ENCODE measurements at regions not wholly inside any gene's neighbourhood (a gene's known extent, or its start where the extent isn't known, plus 50 kb on each side); places are given as distances from the start of the nearest gene placed in this dataset.
"Not testable (repeated sequence)": the region's sequence is repeated elsewhere in the genome, so short reads cannot be mapped to it uniquely, and the experiment has no call there.

DNA sequence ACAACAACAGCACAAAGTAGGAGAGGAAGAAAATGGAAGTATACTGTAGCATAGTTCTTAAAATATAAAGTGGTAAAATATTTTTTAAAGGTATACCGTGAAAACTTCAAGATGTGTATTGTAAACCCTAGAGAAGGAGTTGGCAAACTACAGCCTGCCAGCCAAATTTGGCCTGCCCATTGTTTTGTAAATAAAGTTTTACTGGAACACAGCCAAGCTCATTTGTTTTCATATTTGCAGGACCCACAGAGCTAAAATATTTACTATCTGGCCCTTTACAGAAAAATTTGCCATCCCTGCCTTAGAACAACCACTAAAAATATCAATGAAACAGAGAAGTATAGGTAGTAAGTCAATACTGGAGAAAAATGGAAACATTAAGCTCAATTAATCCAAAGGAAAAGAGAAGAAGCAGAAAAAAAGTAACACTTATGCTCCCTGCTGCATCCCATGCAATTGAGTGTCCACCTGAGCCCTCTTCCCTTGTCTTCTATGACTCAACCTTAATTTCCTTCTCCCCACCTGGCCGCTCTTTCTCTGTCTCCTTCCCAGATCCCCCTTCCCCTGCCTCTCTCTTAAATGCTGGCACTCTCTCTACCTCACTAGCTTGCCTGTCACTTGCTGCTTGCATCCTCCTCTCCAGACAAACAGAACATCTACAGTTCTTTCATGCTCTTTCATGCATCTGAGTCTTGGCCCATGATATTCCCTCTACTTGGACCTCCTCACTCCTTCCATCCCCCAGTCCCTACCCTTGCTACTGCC lies 50.6 kb upstream of the FER start:
- ATAC-seq (no peak), DNase-seq (no peak)
- peaks cover 2% of the 10 kb centered on the region for H3K4me1 ChIP-seq (ENCODE audit: low read depth)
- intact Hi-C loops (cut with DNase I, micrococcal nuclease), result no loop called here
- TF ChIP-seq, protein P1, sequence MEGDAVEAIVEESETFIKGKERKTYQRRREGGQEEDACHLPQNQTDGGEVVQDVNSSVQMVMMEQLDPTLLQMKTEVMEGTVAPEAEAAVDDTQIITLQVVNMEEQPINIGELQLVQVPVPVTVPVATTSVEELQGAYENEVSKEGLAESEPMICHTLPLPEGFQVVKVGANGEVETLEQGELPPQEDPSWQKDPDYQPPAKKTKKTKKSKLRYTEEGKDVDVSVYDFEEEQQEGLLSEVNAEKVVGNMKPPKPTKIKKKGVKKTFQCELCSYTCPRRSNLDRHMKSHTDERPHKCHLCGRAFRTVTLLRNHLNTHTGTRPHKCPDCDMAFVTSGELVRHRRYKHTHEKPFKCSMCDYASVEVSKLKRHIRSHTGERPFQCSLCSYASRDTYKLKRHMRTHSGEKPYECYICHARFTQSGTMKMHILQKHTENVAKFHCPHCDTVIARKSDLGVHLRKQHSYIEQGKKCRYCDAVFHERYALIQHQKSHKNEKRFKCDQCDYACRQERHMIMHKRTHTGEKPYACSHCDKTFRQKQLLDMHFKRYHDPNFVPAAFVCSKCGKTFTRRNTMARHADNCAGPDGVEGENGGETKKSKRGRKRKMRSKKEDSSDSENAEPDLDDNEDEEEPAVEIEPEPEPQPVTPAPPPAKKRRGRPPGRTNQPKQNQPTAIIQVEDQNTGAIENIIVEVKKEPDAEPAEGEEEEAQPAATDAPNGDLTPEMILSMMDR (IDR thresholded peaks at IDR 0.05), result no peak
- no peaks in the 10 kb centered on the region for H3K36me3 ChIP-seq (ENCODE audit: low read depth)
- H3K4me3 ChIP-seq, result no peak overlapping the region
- no peaks in the 10 kb centered on the region for H3K9me3 ChIP-seq

GRCh38 chr5:108696407-108696806 lies 51.3 kb upstream of the FER start:
- intact Hi-C loops (cut with DNase I, micrococcal nuclease), result no loop called here
- TF ChIP-seq, protein P1 (IDR thresholded peaks at IDR 0.05), result no peak
- no peak for ATAC-seq
- H3K4me1 ChIP-seq (ENCODE audit: low read depth), result peaks cover 2% of the 10 kb centered on the region
- no peak overlapping the region for H3K4me3 ChIP-seq
- H3K9me3 ChIP-seq, result no peaks in the 10 kb centered on the region
- DNase-seq, result no peak
- no peaks in the 10 kb centered on the region for H3K36me3 ChIP-seq (ENCODE audit: low read depth)

GRCh38 chr5:108688485-108688884 lies 59.2 kb upstream of the FER start:
- TF ChIP-seq, protein P1 (IDR thresholded peaks at IDR 0.05), result no peak

GRCh38 chr5:108687595-108688200 lies 60.0 kb upstream of the FER start:
- TF ChIP-seq, protein P1 (IDR thresholded peaks at IDR 0.05), result no peak
- H3K36me3 ChIP-seq (ENCODE audit: low read depth), result no peaks in the 10 kb centered on the region
- DNase-seq (no peak), ATAC-seq (no peak)
- H3K4me3 ChIP-seq, result no peak overlapping the region
- intact Hi-C loops (cut with DNase I, micrococcal nuclease), result no loop called here
- no peaks in the 10 kb centered on the region for H3K4me1 ChIP-seq (ENCODE audit: low read depth)
- no peaks in the 10 kb centered on the region for H3K9me3 ChIP-seq

More at GRCh38 chr5:108688485-108688884, 59.2 kb upstream of the FER start:
- peak; percentile 47 for ATAC-seq
- Histone ChIP-seq H3K4me1 (ENCODE audit: low read depth) (no peaks in the 10 kb centered on the region), H3K9me3 (no peaks in the 10 kb centered on the region), H3K4me3 (no peak overlapping the region), H3K36me3 (ENCODE audit: low read depth) (no peaks in the 10 kb centered on the region)
- intact Hi-C loops (cut with DNase I, micrococcal nuclease), result no loop called here
- DNase-seq, result no peak

DNA sequence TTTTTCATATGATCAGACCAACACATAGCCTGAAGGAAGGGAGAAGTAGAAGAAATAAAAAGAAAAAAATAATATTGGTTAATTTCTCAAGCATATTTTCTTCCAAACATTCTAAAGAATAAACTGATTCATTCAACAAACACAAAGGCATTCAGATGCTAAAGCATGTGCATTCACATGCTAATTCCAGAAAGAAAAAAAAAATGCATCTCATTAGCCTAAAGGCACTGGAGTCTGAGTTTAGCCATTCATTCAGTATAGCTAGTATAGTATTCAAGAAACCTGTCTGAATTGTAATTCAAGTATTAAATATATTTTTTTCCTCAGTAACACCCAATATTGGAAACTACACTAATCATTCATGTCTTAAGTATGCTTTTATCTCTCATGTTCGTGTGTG lies 61.0 kb upstream of the FER start:
- ATAC-seq, result no peak
- Histone ChIP-seq H3K4me3 (no peak overlapping the region), H3K4me1 (ENCODE audit: low read depth) (no peaks in the 10 kb centered on the region), H3K36me3 (ENCODE audit: low read depth) (no peaks in the 10 kb centered on the region), H3K9me3 (no peaks in the 10 kb centered on the region)
- DNase-seq, result no peak
- TF ChIP-seq, protein P1 (IDR thresholded peaks at IDR 0.05), result no peak
- intact Hi-C loops (cut with DNase I, micrococcal nuclease), result no loop called here

DNA sequence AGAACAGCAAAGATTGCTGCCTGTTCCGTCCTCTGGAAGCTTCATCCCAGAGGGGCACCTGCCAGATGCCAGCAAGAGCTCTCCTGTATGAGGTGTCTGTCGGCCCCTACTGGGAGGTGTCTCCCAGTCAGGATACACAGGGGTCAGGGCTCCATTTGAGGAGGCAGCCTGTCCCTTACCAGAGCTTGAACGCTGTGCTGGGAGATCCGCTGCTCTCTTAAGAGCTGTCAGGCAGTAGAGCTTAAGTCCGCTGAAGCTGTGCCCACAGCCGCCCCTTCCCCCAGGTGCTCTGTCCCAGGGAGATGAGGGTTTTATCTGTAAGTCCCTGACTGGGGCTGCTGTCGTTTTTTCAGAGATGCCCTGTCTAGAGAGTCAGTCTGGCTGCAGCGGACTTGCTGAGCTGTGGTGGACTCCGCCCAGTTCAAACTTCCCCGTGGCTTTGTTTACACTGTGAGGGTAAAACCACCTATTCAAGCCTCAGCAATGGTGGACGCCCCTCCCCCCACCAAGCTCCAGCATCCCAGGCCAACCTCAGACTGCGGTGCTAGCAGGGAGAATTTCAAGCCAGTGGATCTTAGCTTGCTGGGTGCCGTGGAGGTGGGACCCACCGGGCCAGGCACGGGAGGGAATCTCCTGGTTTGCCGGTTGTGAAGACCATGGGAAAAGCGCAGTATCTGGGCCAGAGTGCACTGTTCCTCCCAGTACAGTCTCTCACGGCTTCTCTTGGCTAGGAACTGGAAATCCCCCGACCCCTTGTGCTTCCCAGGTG lies 62.1 kb upstream of the FER start:
- intact Hi-C loops (cut with DNase I, micrococcal nuclease); H3K4me1 ChIP-seq (ENCODE audit: low read depth); H3K36me3 ChIP-seq (ENCODE audit: low read depth); H3K9me3 ChIP-seq; H3K4me3 ChIP-seq: not testable (repeated sequence)
- DNase-seq (peak; percentile 60 to 78 (median 69)), ATAC-seq (peak; percentile 84)

All from mucosa of descending colon (tissue), 3 donors.